Suprapubic skin (tissue), 4 donors: ENCODE measurements at regions not wholly inside any gene's neighbourhood (a gene's known extent, or its start where the extent isn't known, plus 50 kb on each side); places are given as distances from the start of the nearest gene placed in this dataset.

Source experiments
- CTCF ChIP-seq, 2 donors: fragments of 200-600 bp in 1 of 2; fragments of 450-650 bp in 1 of 2; sonication (generic) in 1 of 2; IDR thresholded peaks; one replicate each; pipeline ENCODE4 v1.5.1; 2016 to 2019; ENCODE audit warnings: antibody characterized with exemption in 2 of 2, mild to moderate bottlenecking in 1 of 2, moderate library complexity in 1 of 2
- EP300 ChIP-seq: sonication (generic); formaldehyde crosslinking; IDR thresholded peaks from one replicate; pipeline ENCODE4 v1.6.1; 2017; ENCODE audit warnings: antibody characterized with exemption
- POLR2A ChIP-seq, 2 donors: fragments of 450-650 bp; IDR thresholded peaks; one replicate each; pipeline ENCODE4 v1.6.1; 2017; ENCODE audit warnings: antibody characterized with exemption in 2 of 2, mild to moderate bottlenecking in 2 of 2, moderate library complexity in 2 of 2
- POLR2AphosphoS5 ChIP-seq, 3 donors: sonication (generic); formaldehyde crosslinking; IDR thresholded peaks; one replicate each; pipeline ENCODE4 v1.6.1; 2017; ENCODE audit warnings: antibody characterized with exemption in 3 of 3

- TF ChIP-seq POLR2AphosphoS5 (IDR thresholded peaks at IDR 0.05) (no peak), POLR2A (IDR thresholded peaks at IDR 0.05) (no peak), CTCF (IDR thresholded peaks at IDR 0.05) (no peak), EP300 (no peak)
Measured at GRCh38 chr3:166575161-166575560, 737.9 kb upstream of the BCHE start.
